ENCODE measurements at regions not wholly inside any gene's neighbourhood (a gene's known extent, or its start where the extent isn't known, plus 50 kb on each side); places are given as distances from the start of the nearest gene placed in this dataset.
A peak's percentile ranks its signal among the peaks of the same experiment; 100 is the strongest.

DNA sequence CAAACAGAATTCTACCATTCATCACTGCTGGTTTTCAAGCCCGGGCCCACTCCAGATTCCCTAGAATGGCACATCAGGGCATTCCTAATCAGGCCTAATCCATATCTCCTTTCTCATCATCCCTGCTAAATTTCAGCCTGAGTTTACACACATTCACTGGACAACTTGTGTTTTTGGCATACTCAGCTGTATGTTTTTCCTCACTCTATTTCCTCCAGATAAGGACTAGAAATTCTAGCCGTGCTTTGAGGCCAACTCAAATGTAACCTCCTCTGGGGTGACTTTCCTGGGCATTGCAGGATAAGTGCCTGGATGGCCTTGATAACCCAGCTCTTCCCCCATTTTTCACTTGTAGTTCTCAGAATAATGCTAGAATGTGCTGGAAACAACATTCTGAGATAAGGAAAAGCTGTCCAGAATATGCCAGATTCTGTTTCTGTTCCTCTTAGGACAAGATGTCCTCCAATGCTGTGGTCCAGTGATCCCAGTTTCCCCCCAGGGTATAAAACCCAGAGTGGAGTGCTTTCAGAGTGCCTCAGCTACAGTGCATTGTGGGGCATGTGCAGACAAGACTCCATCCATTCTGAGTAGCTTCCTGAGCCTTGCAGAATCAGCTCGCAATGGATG, 66.9 kb upstream of the CLDN10 start:
- DNase-seq (ENCODE audit: low read depth, low spot score): no peak
- TF ChIP-seq FOXP2 (optimal IDR thresholded peaks at IDR 0.05; ENCODE audit: control extremely low read depth, extremely low read length, insufficient read depth) (no peak), POLR2AphosphoS5 (IDR thresholded peaks at IDR 0.05; ENCODE audit: borderline replicate concordance, low read depth, low read length) (no peak), EZH2 (IDR thresholded peaks at IDR 0.05) (no peak)
- H3K4me3 ChIP-seq: no peak overlapping the region
- H3K36me3 ChIP-seq (ENCODE audit: insufficient read depth, low read length): no peaks in the 10 kb centered on the region
- H3K9me3 ChIP-seq (ENCODE audit: low read depth, low read length): no peaks in the 10 kb centered on the region
- H3K27ac ChIP-seq: no peak overlapping the region
- H3K9ac ChIP-seq (ENCODE audit: insufficient read length): no peak overlapping the region

- Histone ChIP-seq H3K36me3 (ENCODE audit: insufficient read depth, low read length) (no peaks in the 10 kb centered on the region), H3K27ac (no peak overlapping the region), H3K4me3 (no peak overlapping the region), H3K9ac (ENCODE audit: insufficient read length) (no peak overlapping the region), H3K9me3 (ENCODE audit: low read depth, low read length) (no peaks in the 10 kb centered on the region)
- TF ChIP-seq EZH2 (IDR thresholded peaks at IDR 0.05) (no peak), FOXP2 (optimal IDR thresholded peaks at IDR 0.05; ENCODE audit: control extremely low read depth, extremely low read length, insufficient read depth) (no peak), POLR2AphosphoS5 (IDR thresholded peaks at IDR 0.05; ENCODE audit: borderline replicate concordance, low read depth, low read length) (no peak)
- DNase-seq (ENCODE audit: low read depth, low spot score): no peak
Measured at GRCh38 chr13:95492044-95492801, 60.3 kb upstream of the CLDN10 start.

- no peak overlapping the region for H3K9ac ChIP-seq (ENCODE audit: insufficient read length)
- peak; percentile 37 for DNase-seq (ENCODE audit: low read depth, low spot score)
Measured at GRCh38 chr13:95494082-95494681, 58.3 kb upstream of the CLDN10 start.

GRCh38 chr13:95496485-95496884, 56.0 kb upstream of the CLDN10 start:
- H3K27ac ChIP-seq: no peak overlapping the region
- H3K4me3 ChIP-seq: no peak overlapping the region
- no peak for DNase-seq (ENCODE audit: low read depth, low spot score)

More at GRCh38 chr13:95494082-95494681, 58.3 kb upstream of the CLDN10 start:
- H3K27ac ChIP-seq: no peak overlapping the region
- no peaks in the 10 kb centered on the region for H3K9me3 ChIP-seq (ENCODE audit: low read depth, low read length)
- TF ChIP-seq FOXP2 (optimal IDR thresholded peaks at IDR 0.05; ENCODE audit: control extremely low read depth, extremely low read length, insufficient read depth) (no peak), EZH2 (IDR thresholded peaks at IDR 0.05) (no peak), POLR2AphosphoS5 (IDR thresholded peaks at IDR 0.05; ENCODE audit: borderline replicate concordance, low read depth, low read length) (no peak)
- no peaks in the 10 kb centered on the region for H3K36me3 ChIP-seq (ENCODE audit: insufficient read depth, low read length)
- no peak overlapping the region for H3K4me3 ChIP-seq

DNA sequence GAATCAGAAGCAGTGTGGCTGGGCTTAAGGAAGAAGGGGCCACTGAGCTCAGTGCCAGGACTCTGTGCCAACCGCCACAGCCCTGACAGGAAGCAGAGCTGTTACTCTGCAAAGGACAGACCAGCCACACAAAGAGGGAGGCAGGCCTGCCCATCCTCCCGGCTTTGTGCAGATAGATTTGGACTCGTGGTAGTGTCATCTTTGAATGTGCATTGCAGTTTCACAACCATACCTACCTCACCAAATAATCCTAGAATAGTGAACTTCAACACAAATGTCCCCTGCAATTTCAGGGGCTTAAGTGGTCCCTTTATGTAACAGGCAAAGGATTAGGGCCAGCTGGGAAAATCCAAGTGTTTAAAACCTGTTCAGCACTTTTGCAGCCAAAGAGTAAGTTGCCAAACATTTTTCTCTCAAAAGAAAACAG, 55.1 kb upstream of the CLDN10 start:
- DNase-seq (ENCODE audit: low read depth, low spot score): no peak
- Histone ChIP-seq H3K9me3 (ENCODE audit: low read depth, low read length) (no peaks in the 10 kb centered on the region), H3K4me3 (no peak overlapping the region), H3K9ac (ENCODE audit: insufficient read length) (no peak overlapping the region), H3K27ac (no peak overlapping the region), H3K36me3 (ENCODE audit: insufficient read depth, low read length) (no peaks in the 10 kb centered on the region)
- TF ChIP-seq POLR2AphosphoS5 (IDR thresholded peaks at IDR 0.05; ENCODE audit: borderline replicate concordance, low read depth, low read length): no peak
- no peak for TF ChIP-seq FOXP2 (optimal IDR thresholded peaks at IDR 0.05; ENCODE audit: control extremely low read depth, extremely low read length, insufficient read depth)
- TF ChIP-seq EZH2 (IDR thresholded peaks at IDR 0.05): no peak

More at GRCh38 chr13:95496485-95496884, 56.0 kb upstream of the CLDN10 start:
- H3K9ac ChIP-seq (ENCODE audit: insufficient read length): no peak overlapping the region
- no peaks in the 10 kb centered on the region for H3K9me3 ChIP-seq (ENCODE audit: low read depth, low read length)
- no peaks in the 10 kb centered on the region for H3K36me3 ChIP-seq (ENCODE audit: insufficient read depth, low read length)
- TF ChIP-seq FOXP2 (optimal IDR thresholded peaks at IDR 0.05; ENCODE audit: control extremely low read depth, extremely low read length, insufficient read depth) (no peak), POLR2AphosphoS5 (IDR thresholded peaks at IDR 0.05; ENCODE audit: borderline replicate concordance, low read depth, low read length) (no peak), EZH2 (IDR thresholded peaks at IDR 0.05) (no peak)

GRCh38 chr13:95498886-95499285, 53.6 kb upstream of the CLDN10 start:
- Histone ChIP-seq H3K36me3 (ENCODE audit: insufficient read depth, low read length) (no peaks in the 10 kb centered on the region), H3K27ac (no peak overlapping the region), H3K4me3 (no peak overlapping the region), H3K9ac (ENCODE audit: insufficient read length) (no peak overlapping the region), H3K9me3 (ENCODE audit: low read depth, low read length) (no peaks in the 10 kb centered on the region)
- no peak for DNase-seq (ENCODE audit: low read depth, low spot score)
- no peak for TF ChIP-seq FOXP2 (optimal IDR thresholded peaks at IDR 0.05; ENCODE audit: control extremely low read depth, extremely low read length, insufficient read depth)
- no peak for TF ChIP-seq POLR2AphosphoS5 (IDR thresholded peaks at IDR 0.05; ENCODE audit: borderline replicate concordance, low read depth, low read length)
- TF ChIP-seq EZH2 (IDR thresholded peaks at IDR 0.05): no peak

GRCh38 chr13:95499811-95500712, 52.5 kb upstream of the CLDN10 start:
- Histone ChIP-seq H3K4me3 (no peak overlapping the region), H3K36me3 (ENCODE audit: insufficient read depth, low read length) (no peaks in the 10 kb centered on the region), H3K27ac (no peak overlapping the region), H3K9me3 (ENCODE audit: low read depth, low read length) (no peaks in the 10 kb centered on the region), H3K9ac (ENCODE audit: insufficient read length) (no peak overlapping the region)
- DNase-seq (ENCODE audit: low read depth, low spot score): no peak
- TF ChIP-seq POLR2AphosphoS5 (IDR thresholded peaks at IDR 0.05; ENCODE audit: borderline replicate concordance, low read depth, low read length) (no peak), FOXP2 (optimal IDR thresholded peaks at IDR 0.05; ENCODE audit: control extremely low read depth, extremely low read length, insufficient read depth) (no peak), EZH2 (IDR thresholded peaks at IDR 0.05) (no peak)

Measured in SK-N-MC (cell line).